H1 (cell line): ENCODE measurements at regions not wholly inside any gene's neighbourhood (a gene's known extent, or its start where the extent isn't known, plus 50 kb on each side); places are given as distances from the start of the nearest gene placed in this dataset.

Source experiments
- CTCF ChIA-PET: fragments of 300-600 bp; sonication (Branson Sonifier 250); formaldehyde crosslinking; loops from one replicate; lab custom pipeline; 2021; ENCODE audit not compliant: partially characterized antibody; lab: Charles Lee
- POLR2A ChIA-PET: fragments of 300-600 bp; sonication (Branson Sonifier 250); formaldehyde crosslinking; loops from one replicate; lab custom pipeline; 2021; ENCODE audit warnings: inconsistent platforms; ENCODE audit not compliant: partially characterized antibody; lab: Charles Lee
- DNase-seq, 2 experiments: peaks; one replicate each; pipeline versions ENCODE4 v3.0.0 to v3.0.0-alpha.2; 2010 to 2022; ENCODE audit warnings: low spot score in 2 of 2, low read depth in 1 of 2, mixed read lengths in 1 of 2
- FAIRE-seq: peaks from 2 replicates; lab custom pipeline; 2011; peaks lifted over from hg19 to GRCh38; lab: Jason Lieb, UNC
- H2AFZ ChIP-seq: 2 replicates; pipeline ENCODE4 v1.8.1; 2012; ENCODE audit warnings: low read length, inconsistent platforms
- H2AK5ac ChIP-seq: 2 replicates; pipeline ENCODE4 v1.6.1; 2013; ENCODE audit warnings: low read depth, low read length
- H2BK120ac ChIP-seq: replicated peaks from 2 replicates; pipeline ENCODE3; 2013; ENCODE audit warnings: low read depth, low read length, inconsistent platforms
- H2BK12ac ChIP-seq: 2 replicates; pipeline ENCODE4 v1.6.1; 2013; ENCODE audit warnings: low read depth, low read length
- H2BK15ac ChIP-seq: 2 replicates; pipeline ENCODE4 v1.6.1; 2013; ENCODE audit warnings: low read length
- H2BK20ac ChIP-seq: 2 replicates; pipeline ENCODE4 v1.6.1; 2013; ENCODE audit warnings: low read length
- H2BK5ac ChIP-seq: 2 replicates; pipeline ENCODE4 v1.6.1; 2013; ENCODE audit warnings: low read depth, low read length
- H3K14ac ChIP-seq: 2 replicates; pipeline ENCODE4 v1.6.1; 2013; ENCODE audit warnings: inconsistent platforms; ENCODE audit not compliant: insufficient read length
- H3K18ac ChIP-seq: 2 replicates; pipeline ENCODE4 v1.6.1; 2013; ENCODE audit warnings: low read length; ENCODE audit errors: extremely low read depth
- H3K23ac ChIP-seq: 2 replicates; pipeline ENCODE4 v1.6.1; 2013; ENCODE audit warnings: inconsistent platforms; ENCODE audit not compliant: insufficient read length
- H3K23me2 ChIP-seq: 2 replicates; pipeline ENCODE4 v1.6.1; 2013; ENCODE audit warnings: low read depth, low read length
- H3K27ac ChIP-seq: 2 replicates; pipeline ENCODE4 v1.6.1; 2011; ENCODE audit warnings: low read depth, low read length, inconsistent platforms
- H3K27me3 ChIP-seq, 4 experiments: replicated peaks in 1 of 4; 1 replicate in 1 of 4; 2 replicates in 3 of 4; pipeline versions ENCODE4 v1.6.1 to v1.8.1; 2011 to 2013; ENCODE audit warnings: low read length in 3 of 4, mild to moderate bottlenecking in 3 of 4, inconsistent platforms in 2 of 4, mixed read lengths in 2 of 4, moderate library complexity in 1 of 4; ENCODE audit not compliant: control insufficient read depth in 3 of 4, insufficient read depth in 3 of 4; ENCODE audit errors: extremely low read depth in 1 of 4
- H3K36me3 ChIP-seq, 4 experiments: 2 replicates each; pipeline versions ENCODE4 v1.6.1 to v1.8.1; 2011 to 2013; ENCODE audit warnings: mild to moderate bottlenecking in 4 of 4, low read length in 3 of 4, moderate library complexity in 2 of 4, control low read depth in 1 of 4, inconsistent platforms in 1 of 4; ENCODE audit not compliant: insufficient read depth in 4 of 4, control insufficient read depth in 2 of 4
- H3K4ac ChIP-seq: replicated peaks from 2 replicates; pipeline ENCODE3; 2013; ENCODE audit warnings: low read length, low read depth, mixed read lengths, inconsistent platforms; ENCODE audit not compliant: insufficient read length
- H3K4me1 ChIP-seq, 4 experiments: replicated peaks in 1 of 4; 1 replicate in 1 of 4; 2 replicates in 3 of 4; pipeline versions ENCODE4 v1.6.1 to v1.8.1; 2011 to 2013; ENCODE audit warnings: low read length in 3 of 4, inconsistent platforms in 2 of 4, mixed read lengths in 1 of 4; ENCODE audit not compliant: insufficient read depth in 4 of 4, control insufficient read depth in 3 of 4
- H3K4me2 ChIP-seq, 2 experiments: 2 replicates each; pipeline versions ENCODE4 v1.6.1 to v1.8.1; 2011 to 2013; ENCODE audit warnings: low read depth in 2 of 2, low read length in 2 of 2, control low read depth in 1 of 2, inconsistent platforms in 1 of 2, mild to moderate bottlenecking in 1 of 2; ENCODE audit not compliant: insufficient read depth in 1 of 2
- H3K4me3 ChIP-seq, 4 experiments: fragments of 200-600, 300-600 bp in 1 of 4; sonication (generic), shearing (Covaris generic), sonication (Bioruptor Twin) in 1 of 4; 2 replicates each; pipeline versions ENCODE4 v1.5.1 to v1.8.1; 2011 to 2016; ENCODE audit warnings: low read length in 4 of 4, low read depth in 3 of 4, control low read depth in 2 of 4, inconsistent platforms in 2 of 4, mild to moderate bottlenecking in 2 of 4, mixed read lengths in 1 of 4, moderate library complexity in 1 of 4; ENCODE audit not compliant: insufficient read depth in 2 of 4; ENCODE audit errors: extremely low read depth in 1 of 4
- H3K56ac ChIP-seq: replicated peaks from 2 replicates; pipeline ENCODE3; 2013; ENCODE audit warnings: low read depth, mild to moderate bottlenecking, mixed read lengths, low read length, inconsistent platforms; ENCODE audit not compliant: insufficient read length
- H3K79me1 ChIP-seq: 2 replicates; pipeline ENCODE4 v1.6.1; 2013; ENCODE audit warnings: low read depth, low read length, control low read depth
- H3K79me2 ChIP-seq, 2 experiments: 2 replicates each; pipeline versions ENCODE4 v1.6.1 to v1.8.1; 2012 to 2013; ENCODE audit warnings: low read length in 2 of 2, mild to moderate bottlenecking in 2 of 2, inconsistent platforms in 1 of 2; ENCODE audit not compliant: insufficient read depth in 2 of 2, control insufficient read depth in 1 of 2
- H3K9ac ChIP-seq, 4 experiments: replicated peaks in 1 of 4; 1 replicate in 1 of 4; 2 replicates in 3 of 4; pipeline versions ENCODE4 v1.6.1 to v1.8.1; 2011 to 2013; ENCODE audit warnings: low read depth in 3 of 4, low read length in 3 of 4, control low read depth in 2 of 4, mild to moderate bottlenecking in 2 of 4, moderate library complexity in 2 of 4, inconsistent platforms in 1 of 4; ENCODE audit errors: extremely low read depth in 1 of 4
- H3K9me3 ChIP-seq, 2 experiments: 2 replicates each; pipeline versions ENCODE4 v1.6.1 to v1.8.1; 2012 to 2013; ENCODE audit warnings: mild to moderate bottlenecking in 2 of 2, moderate library complexity in 2 of 2, control low read depth in 1 of 2, inconsistent platforms in 1 of 2, low read depth in 1 of 2, low read length in 1 of 2, mixed read lengths in 1 of 2; ENCODE audit not compliant: insufficient read depth in 2 of 2
- H4K20me1 ChIP-seq, 2 experiments: replicated peaks in 1 of 2; 2 replicates each; pipeline versions ENCODE3 to v1.8.1; 2011 to 2013; ENCODE audit warnings: inconsistent platforms in 2 of 2, low read length in 2 of 2, mild to moderate bottlenecking in 1 of 2; ENCODE audit not compliant: insufficient read depth in 2 of 2, control insufficient read depth in 1 of 2
- H4K5ac ChIP-seq: 2 replicates; pipeline ENCODE4 v1.6.1; 2013; ENCODE audit warnings: low read length, low read depth, mixed read lengths, inconsistent platforms; ENCODE audit not compliant: insufficient read length
- H4K8ac ChIP-seq: 2 replicates; pipeline ENCODE4 v1.8.0; 2013; ENCODE audit warnings: mild to moderate bottlenecking, moderate library complexity, low read length, inconsistent platforms; ENCODE audit not compliant: insufficient read depth; ENCODE audit errors: extremely low read depth
- H4K91ac ChIP-seq: replicated peaks from 2 replicates; pipeline ENCODE3; 2013; ENCODE audit warnings: low read length, mixed read lengths, inconsistent platforms; ENCODE audit not compliant: insufficient read length
- SIN3A ChIP-seq, 2 experiments: IDR thresholded peaks in 1 of 2; conservative IDR thresholded peaks in 1 of 2; 2 replicates each; pipeline ENCODE4 v1.6.1; 2011 to 2012; ENCODE audit warnings: low read length in 2 of 2, improper control_type of control experiment in 1 of 2, low read depth in 1 of 2, mild to moderate bottlenecking in 1 of 2
- YY1 ChIP-seq: IDR thresholded peaks from 2 replicates; pipeline ENCODE4 v1.6.1; 2011; ENCODE audit warnings: low read depth, mild to moderate bottlenecking, low read length
- WGBS, 2 experiments: shearing (Covaris generic) in 1 of 2; methylation state at CpG; one replicate each; pipeline versions ENCODE4 v1.1.6 to v1.1.7; 2013 to 2015; ENCODE audit warnings: low lambda C conversion rate in 2 of 2, mixed read lengths in 2 of 2, inconsistent platforms in 1 of 2, low coverage in 1 of 2, missing lambda C conversion rate in 1 of 2; ENCODE audit not compliant: insufficient replicate concordance in 2 of 2, insufficient coverage in 1 of 2, insufficient read length in 1 of 2; ENCODE audit errors: extremely low coverage in 1 of 2, missing lambda C conversion rate in 1 of 2; 5-methylcytosine and 5-hydroxymethylcytosine counted together

DNA sequence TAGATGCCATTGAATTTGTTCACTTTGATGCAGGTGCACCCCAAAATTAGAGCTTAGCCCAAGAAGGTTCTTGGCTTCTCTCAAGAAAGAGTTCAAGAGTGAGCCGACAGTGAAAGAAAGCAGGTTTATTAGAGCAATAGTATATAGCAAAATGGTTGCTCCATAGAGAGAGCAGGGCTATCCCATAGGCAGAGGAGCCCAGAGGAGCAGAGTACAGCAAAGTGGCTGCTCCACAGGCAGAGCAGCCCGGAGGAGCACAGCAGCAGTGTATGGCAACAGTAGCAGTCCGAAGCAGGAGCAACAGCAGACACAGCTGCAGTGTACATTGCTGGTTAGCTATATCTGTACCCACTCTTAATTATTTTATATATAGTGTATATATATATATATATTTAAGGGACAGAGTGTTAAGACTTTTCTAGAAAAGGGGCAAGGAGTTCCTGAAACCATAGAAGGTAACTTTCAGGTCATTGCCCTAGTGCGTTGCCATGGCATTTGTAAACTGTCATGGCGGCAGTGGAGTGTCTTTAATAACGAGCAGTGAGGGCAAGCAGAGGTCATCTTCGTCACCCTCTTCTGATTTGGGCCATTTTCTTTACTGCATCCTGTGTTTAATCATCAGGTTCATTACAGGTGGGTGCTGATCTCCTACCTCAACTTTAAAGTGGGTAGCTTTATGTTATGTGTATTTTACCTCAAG lies 222.7 kb downstream of the CYB561 start:
- no peak overlapping the region for H2AK5ac ChIP-seq
- H4K20me1 ChIP-seq: no peaks in the 10 kb centered on the region
- H3K9ac ChIP-seq: no peak overlapping the region
- H3K27me3 ChIP-seq: no peaks in the 10 kb centered on the region
- ChIA-PET POLR2A (no interaction called here), CTCF (interaction anchor here (0.6 to 2.8 kb wide), 5 partner anchors 9 to 172 kb away, joined by 3 to 17 read pairs (median 4); no protein-coding TSS in a partner anchor)
- H3K56ac ChIP-seq: no peak overlapping the region
- no peak overlapping the region for H3K27ac ChIP-seq
- no peak overlapping the region for H2BK12ac ChIP-seq
- no peak for DNase-seq
- no peak overlapping the region for H2AFZ ChIP-seq
- H3K18ac ChIP-seq: no peak overlapping the region
- no peak overlapping the region for H3K4ac ChIP-seq
- WGBS, 2 experiments: 89% methylated on average over 7 of the region's 7 CpGs; no CpG with 5 or more reads in 1 of the 2 experiments
- H3K14ac ChIP-seq: no peak overlapping the region
- no peak overlapping the region for H3K4me3 ChIP-seq
- H2BK120ac ChIP-seq: no peak overlapping the region
- no peak overlapping the region for H4K8ac ChIP-seq
- H2BK5ac ChIP-seq: no peak overlapping the region
- no peak overlapping the region for H2BK15ac ChIP-seq
- no peak for FAIRE-seq
- no peak overlapping the region for H4K91ac ChIP-seq
- H3K23ac ChIP-seq: no peak overlapping the region
- no peaks in the 10 kb centered on the region for H3K4me1 ChIP-seq
- no peaks in the 10 kb centered on the region for H3K79me1 ChIP-seq
- H4K5ac ChIP-seq: no peak overlapping the region
- no peaks in the 10 kb centered on the region for H3K23me2 ChIP-seq
- H3K36me3 ChIP-seq: no peaks in the 10 kb centered on the region
- peak; percentile 52; the same call in 1 of the 2 replicates for TF ChIP-seq YY1
- TF ChIP-seq SIN3A (conservative IDR thresholded peaks at IDR 0.05 in 1 of 2, IDR thresholded peaks at IDR 0.05 in 1 of 2; ENCODE audit: low read depth in 1 of 2, low read length in 2 of 2): no peak
- H2BK20ac ChIP-seq: no peak overlapping the region
- no peak overlapping the region for H3K4me2 ChIP-seq
- H3K79me2 ChIP-seq: no peaks in the 10 kb centered on the region
- H3K9me3 ChIP-seq: no peaks in the 10 kb centered on the region
